Gastrocnemius medialis (tissue), 4 donors: ENCODE measurements at regions not wholly inside any gene's neighbourhood (a gene's known extent, or its start where the extent isn't known, plus 50 kb on each side); places are given as distances from the start of the nearest gene placed in this dataset.

Experiments
- POLR2A ChIP-seq, 2 donors: fragments of 450-650 bp; IDR thresholded peaks; one replicate each; pipeline ENCODE4 v1.6.1; 2017; ENCODE audit warnings: antibody characterized with exemption in 2 of 2, mild to moderate bottlenecking in 2 of 2, moderate library complexity in 2 of 2
- TF ChIP-seq, protein P1 (sequence below), 5 experiments: fragments of 450-650 bp in 3 of 5; fragments of 200-600 bp in 2 of 5; sonication (generic) in 2 of 5; IDR thresholded peaks in 4 of 5; conservative IDR thresholded peaks in 1 of 5; 1 replicate in 4 of 5; 2 replicates in 1 of 5; pipeline ENCODE4 v1.5.1; 2016 to 2019; ENCODE audit warnings: antibody characterized with exemption in 5 of 5, mild to moderate bottlenecking in 3 of 5, moderate library complexity in 3 of 5

DNA sequence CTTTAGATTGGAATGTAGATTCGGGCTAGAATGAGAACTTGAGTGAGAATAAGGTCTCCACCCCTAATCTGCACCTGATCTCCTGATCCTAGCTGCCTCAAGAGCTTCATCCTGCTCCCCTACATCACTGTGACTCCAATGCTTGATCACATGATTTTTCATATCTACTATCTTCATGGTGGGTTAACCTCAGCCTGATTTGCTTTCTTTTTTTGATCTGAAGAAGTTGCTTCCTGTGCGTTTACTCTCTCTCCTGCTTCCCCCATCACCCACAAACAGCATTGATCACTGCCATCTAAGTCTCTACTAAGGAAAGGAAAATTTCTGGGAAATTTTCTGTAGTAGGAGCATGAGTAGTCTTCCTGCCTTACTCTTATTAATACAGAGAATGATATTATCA lies 1542.1 kb upstream of the SLC10A2 start:
- TF ChIP-seq, protein P1, sequence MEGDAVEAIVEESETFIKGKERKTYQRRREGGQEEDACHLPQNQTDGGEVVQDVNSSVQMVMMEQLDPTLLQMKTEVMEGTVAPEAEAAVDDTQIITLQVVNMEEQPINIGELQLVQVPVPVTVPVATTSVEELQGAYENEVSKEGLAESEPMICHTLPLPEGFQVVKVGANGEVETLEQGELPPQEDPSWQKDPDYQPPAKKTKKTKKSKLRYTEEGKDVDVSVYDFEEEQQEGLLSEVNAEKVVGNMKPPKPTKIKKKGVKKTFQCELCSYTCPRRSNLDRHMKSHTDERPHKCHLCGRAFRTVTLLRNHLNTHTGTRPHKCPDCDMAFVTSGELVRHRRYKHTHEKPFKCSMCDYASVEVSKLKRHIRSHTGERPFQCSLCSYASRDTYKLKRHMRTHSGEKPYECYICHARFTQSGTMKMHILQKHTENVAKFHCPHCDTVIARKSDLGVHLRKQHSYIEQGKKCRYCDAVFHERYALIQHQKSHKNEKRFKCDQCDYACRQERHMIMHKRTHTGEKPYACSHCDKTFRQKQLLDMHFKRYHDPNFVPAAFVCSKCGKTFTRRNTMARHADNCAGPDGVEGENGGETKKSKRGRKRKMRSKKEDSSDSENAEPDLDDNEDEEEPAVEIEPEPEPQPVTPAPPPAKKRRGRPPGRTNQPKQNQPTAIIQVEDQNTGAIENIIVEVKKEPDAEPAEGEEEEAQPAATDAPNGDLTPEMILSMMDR (IDR thresholded peaks at IDR 0.05 in 4 of 5, conservative IDR thresholded peaks at IDR 0.05 in 1 of 5) = no peak
- no peak for TF ChIP-seq POLR2A (IDR thresholded peaks at IDR 0.05)
